Urinary bladder (tissue), 3 donors: ENCODE measurements at regions not wholly inside any gene's neighbourhood (a gene's known extent, or its start where the extent isn't known, plus 50 kb on each side); places are given as distances from the start of the nearest gene placed in this dataset.

Source experiments
- DNase-seq: peaks from one replicate; pipeline ENCODE4 v3.0.0-alpha.2; 2015; ENCODE audit errors: extremely low spot score
- H3K27ac ChIP-seq: one replicate; pipeline ENCODE4 v1.5.1; 2013; ENCODE audit warnings: low read depth, mild to moderate bottlenecking, moderate library complexity
- H3K36me3 ChIP-seq: one replicate; pipeline ENCODE4 v1.6.1; 2013; ENCODE audit warnings: mild to moderate bottlenecking, moderate library complexity; ENCODE audit not compliant: insufficient read depth
- H3K4me1 ChIP-seq: one replicate; pipeline ENCODE4 v1.6.1; 2013; ENCODE audit warnings: mild to moderate bottlenecking, moderate library complexity; ENCODE audit not compliant: insufficient read depth
- H3K4me3 ChIP-seq: one replicate; pipeline ENCODE4 v1.5.1; 2013; ENCODE audit warnings: low read depth, low read length
- whole genome bisulfite sequencing: extraction: QIAGEN DNeasy Blood & Tissue Kit; methylation state at CpG from one replicate; pipeline ENCODE4 v1.1.7; 2013; 5-methylcytosine and 5-hydroxymethylcytosine counted together
- donor health status: healthy with polysubstance abuse.
- donor health status: healthy.

GRCh38 chr7:15905251-15906040 lies 219.0 kb upstream of the MEOX2 start:
- Histone ChIP-seq H3K4me1 (no peaks in the 10 kb centered on the region), H3K4me3 (no peak overlapping the region), H3K36me3 (no peaks in the 10 kb centered on the region), H3K27ac (no peak overlapping the region)
- peak; percentile 10 for DNase-seq
- WGBS: 80% methylated on average over 8 of the region's 8 CpGs

GRCh38 chr7:15891151-15891881 lies 204.8 kb upstream of the MEOX2 start:
- no peak overlapping the region for H3K4me3 ChIP-seq
- H3K36me3 ChIP-seq: no peaks in the 10 kb centered on the region
- DNase-seq: no peak
- H3K27ac ChIP-seq: no peak overlapping the region
- H3K4me1 ChIP-seq: no peaks in the 10 kb centered on the region

GRCh38 chr7:15889507-15889906 lies 203.0 kb upstream of the MEOX2 start:
- H3K36me3 ChIP-seq: no peaks in the 10 kb centered on the region
- 79% methylated on average over 3 of the region's 3 CpGs for WGBS
- no peak for DNase-seq
- H3K4me1 ChIP-seq: no peaks in the 10 kb centered on the region
- H3K4me3 ChIP-seq: no peak overlapping the region
- H3K27ac ChIP-seq: no peak overlapping the region

- Histone ChIP-seq H3K36me3 (no peaks in the 10 kb centered on the region), H3K4me3 (no peak overlapping the region), H3K27ac (no peak overlapping the region), H3K4me1 (no peaks in the 10 kb centered on the region)
- no peak for DNase-seq
- 65% methylated on average over 1 of the region's 1 CpG for WGBS
Measured at GRCh38 chr7:15888090-15888489, 201.6 kb upstream of the MEOX2 start.

- H3K4me1 ChIP-seq: no peaks in the 10 kb centered on the region
- DNase-seq: no peak
- no peak overlapping the region for H3K4me3 ChIP-seq
- 98% methylated on average over 1 of the region's 1 CpG for WGBS
- H3K27ac ChIP-seq: no peak overlapping the region
- H3K36me3 ChIP-seq: no peaks in the 10 kb centered on the region
Measured at GRCh38 chr7:15886626-15887025, 200.1 kb upstream of the MEOX2 start.

GRCh38 chr7:15885678-15886077 lies 199.2 kb upstream of the MEOX2 start:
- DNase-seq: no peak
- 93% methylated on average over 2 of the region's 2 CpGs for WGBS
- no peak overlapping the region for H3K27ac ChIP-seq
- no peaks in the 10 kb centered on the region for H3K36me3 ChIP-seq
- no peaks in the 10 kb centered on the region for H3K4me1 ChIP-seq
- H3K4me3 ChIP-seq: no peak overlapping the region

- H3K36me3 ChIP-seq: no peaks in the 10 kb centered on the region
- no peaks in the 10 kb centered on the region for H3K4me1 ChIP-seq
- H3K4me3 ChIP-seq: no peak overlapping the region
- no peak for DNase-seq
- no peak overlapping the region for H3K27ac ChIP-seq
Measured at GRCh38 chr7:15874774-15875173, 188.3 kb upstream of the MEOX2 start.

GRCh38 chr7:15870347-15870746 lies 183.9 kb upstream of the MEOX2 start:
- DNase-seq: no peak
- WGBS: 84% methylated on average over 1 of the region's 1 CpG

GRCh38 chr7:15867441-15867840 lies 181.0 kb upstream of the MEOX2 start:
- DNase-seq: no peak
- H3K4me3 ChIP-seq: no peak overlapping the region
- no peak overlapping the region for H3K27ac ChIP-seq
- 91% methylated on average over 1 of the region's 1 CpG for WGBS
- no peaks in the 10 kb centered on the region for H3K36me3 ChIP-seq
- H3K4me1 ChIP-seq: no peaks in the 10 kb centered on the region

More at GRCh38 chr7:15870347-15870746, 183.9 kb upstream of the MEOX2 start:
- no peak overlapping the region for H3K27ac ChIP-seq
- H3K4me3 ChIP-seq: no peak overlapping the region
- no peaks in the 10 kb centered on the region for H3K4me1 ChIP-seq
- no peaks in the 10 kb centered on the region for H3K36me3 ChIP-seq

- DNase-seq: no peak
- Histone ChIP-seq H3K4me1 (no peaks in the 10 kb centered on the region), H3K36me3 (no peaks in the 10 kb centered on the region), H3K4me3 (no peak overlapping the region), H3K27ac (no peak overlapping the region)
- WGBS: 94% methylated on average over 1 of the region's 1 CpG
Measured at GRCh38 chr7:15866753-15867152, 180.3 kb upstream of the MEOX2 start.

- no peak overlapping the region for H3K27ac ChIP-seq
- no peaks in the 10 kb centered on the region for H3K36me3 ChIP-seq
- no peak overlapping the region for H3K4me3 ChIP-seq
- H3K4me1 ChIP-seq: no peaks in the 10 kb centered on the region
- DNase-seq: no peak
- WGBS: 98% methylated on average over 2 of the region's 2 CpGs
Measured at GRCh38 chr7:15864626-15864991, 178.1 kb upstream of the MEOX2 start.

- H3K4me1 ChIP-seq: no peaks in the 10 kb centered on the region
- DNase-seq: no peak
- no peak overlapping the region for H3K4me3 ChIP-seq
- no peak overlapping the region for H3K27ac ChIP-seq
- no peaks in the 10 kb centered on the region for H3K36me3 ChIP-seq
- 78% methylated on average over 4 of the region's 4 CpGs for WGBS
Measured at GRCh38 chr7:15863951-15864625, 177.6 kb upstream of the MEOX2 start.

GRCh38 chr7:15862781-15863165 lies 176.3 kb upstream of the MEOX2 start:
- H3K4me3 ChIP-seq: no peak overlapping the region
- DNase-seq: no peak
- H3K4me1 ChIP-seq: no peaks in the 10 kb centered on the region
- no peak overlapping the region for H3K27ac ChIP-seq
- no peaks in the 10 kb centered on the region for H3K36me3 ChIP-seq
